ENCODE measurements at regions not wholly inside any gene's neighbourhood (a gene's known extent, or its start where the extent isn't known, plus 50 kb on each side); places are given as distances from the start of the nearest gene placed in this dataset.
A peak's percentile ranks its signal among the peaks of the same experiment; 100 is the strongest.

DNA sequence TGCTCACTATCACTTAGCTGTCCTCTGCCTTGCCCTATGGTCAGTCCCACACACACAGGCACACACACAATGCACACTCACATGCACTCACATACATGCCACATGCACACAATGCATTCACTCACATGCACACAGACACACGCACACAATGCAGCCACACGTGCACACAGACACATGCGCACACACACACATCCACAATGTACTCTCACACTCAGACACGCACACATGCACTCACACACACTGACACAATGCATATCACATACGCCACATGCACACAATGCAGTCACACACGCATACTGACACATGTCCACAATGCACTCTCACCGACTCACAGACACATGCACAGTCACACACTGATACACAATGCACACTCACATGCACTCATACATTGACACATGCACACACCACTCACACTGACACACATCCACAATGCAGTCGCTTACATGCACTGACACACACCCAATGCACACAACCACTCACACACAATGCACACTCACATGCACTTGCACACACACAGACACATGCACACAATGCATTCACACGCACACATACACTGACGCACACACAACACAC is 99.7 kb downstream of the ENGASE start:
- Histone ChIP-seq H3K4me3 (no peak overlapping the region), H4K20me1 (no peaks in the 10 kb centered on the region)
- no peak for TF ChIP-seq Cebpa-rat (IDR thresholded peaks at IDR 0.05)

DNA sequence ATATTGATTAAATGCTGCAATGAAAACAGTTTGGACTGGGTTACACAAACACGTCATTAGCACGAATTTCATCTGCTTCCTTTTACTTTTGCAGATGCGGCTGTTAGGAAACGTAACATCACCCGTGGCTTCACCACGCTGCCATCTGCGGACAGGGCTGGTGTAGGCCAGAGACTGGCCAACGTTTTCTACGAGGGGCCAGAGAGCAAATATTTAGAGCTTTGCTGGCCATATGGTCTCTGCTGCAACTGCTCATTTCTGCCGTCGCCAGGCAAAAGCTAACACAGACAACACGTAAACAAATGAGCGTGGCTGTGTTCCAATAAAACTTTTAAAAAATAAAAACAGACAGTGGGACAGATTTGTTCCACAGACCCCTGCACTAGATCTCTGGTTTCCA is 96.6 kb downstream of the ENGASE start:
- Histone ChIP-seq H3K27ac (no peak overlapping the region), H3K4me3 (no peak overlapping the region), H3K4me2 (peak overlapping the region; percentile 47; the same call in 1 of the 2 replicates), H3K9ac (no peak overlapping the region), H3K9me3 (no peaks in the 10 kb centered on the region), H3K36me3 (no peaks in the 10 kb centered on the region), H4K20me1 (no peaks in the 10 kb centered on the region), H3K4me1 (peaks cover 69% of the 10 kb centered on the region), H3K27me3 (peaks cover 6% of the 10 kb centered on the region; the same call in 1 of the 2 replicates)
- no peak for TF ChIP-seq Cebpa-rat (IDR thresholded peaks at IDR 0.05)

More for the DNA sequence above, 99.7 kb downstream of the ENGASE start:
- Histone ChIP-seq H3K27me3 (peaks cover 22% of the 10 kb centered on the region), H3K4me2 (peak overlapping the region; percentile 45; the same call in 1 of the 2 replicates), H3K9me3 (no peaks in the 10 kb centered on the region), H3K36me3 (no peaks in the 10 kb centered on the region), H3K4me1 (peaks cover 39% of the 10 kb centered on the region), H3K27ac (no peak overlapping the region), H3K9ac (no peak overlapping the region)

DNA sequence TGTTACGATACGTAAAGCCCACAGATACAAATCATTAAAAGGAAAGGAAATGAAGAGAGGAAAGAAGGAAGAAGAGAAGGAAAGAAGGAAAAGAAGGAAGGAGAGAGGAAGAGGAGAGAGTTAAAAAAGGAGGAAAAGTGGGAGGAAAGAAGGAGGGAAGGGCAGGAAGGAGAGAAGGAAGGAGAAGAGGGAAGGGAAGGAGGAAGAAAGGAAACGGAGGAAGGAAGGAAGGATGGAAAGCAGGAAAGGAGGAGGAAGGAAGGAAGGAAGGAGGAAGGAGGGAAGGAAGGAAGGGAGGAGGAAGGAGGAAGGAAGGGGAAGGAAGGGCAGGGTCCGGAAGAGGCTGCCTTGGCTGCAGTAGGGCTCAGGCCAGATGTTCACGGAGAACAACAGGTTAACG is 95.2 kb downstream of the ENGASE start:
- H3K27me3 ChIP-seq, result peaks cover 6% of the 10 kb centered on the region; the same call in 1 of the 2 replicates
- H3K9me3 ChIP-seq, result no peaks in the 10 kb centered on the region
- peaks cover 70% of the 10 kb centered on the region for H3K4me1 ChIP-seq
- no peaks in the 10 kb centered on the region for H4K20me1 ChIP-seq
- H3K36me3 ChIP-seq, result no peaks in the 10 kb centered on the region
- TF ChIP-seq Cebpa-rat (IDR thresholded peaks at IDR 0.05), result no peak
- H3K4me2 ChIP-seq, result peak overlapping the region; percentile 47
- H3K4me3 ChIP-seq, result no peak overlapping the region
- no peak overlapping the region for H3K9ac ChIP-seq
- H3K27ac ChIP-seq, result 0 out of 2 replicates have a peak overlapping the region, but pooled peaks have one; percentile 26

DNA sequence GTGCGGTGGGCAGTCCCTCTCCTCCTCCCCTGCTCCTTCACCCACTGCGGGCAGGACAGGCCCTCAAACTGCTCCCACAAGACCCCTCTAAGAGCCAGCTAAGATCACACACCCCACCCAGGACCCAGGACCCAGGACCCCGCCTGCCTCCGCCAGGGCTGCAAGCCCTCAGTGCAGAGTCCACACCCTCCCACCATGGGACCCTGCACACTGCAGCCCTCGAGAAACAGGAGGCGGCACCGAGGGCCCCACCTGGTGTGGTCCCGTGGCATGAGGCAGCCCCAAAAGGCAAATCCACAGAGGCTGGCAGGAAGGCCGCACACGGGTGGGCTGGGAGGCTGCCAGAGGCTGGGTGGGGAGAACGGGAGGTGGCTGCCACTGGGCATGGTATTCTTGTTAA is 94.7 kb downstream of the ENGASE start:
- H3K4me3 ChIP-seq, result no peak overlapping the region
- TF ChIP-seq Cebpa-rat (IDR thresholded peaks at IDR 0.05), result no peak
- no peaks in the 10 kb centered on the region for H3K9me3 ChIP-seq
- peak overlapping the region; percentile 47 for H3K4me2 ChIP-seq
- H4K20me1 ChIP-seq, result no peaks in the 10 kb centered on the region
- H3K9ac ChIP-seq, result no peak overlapping the region
- H3K27me3 ChIP-seq, result peaks cover 6% of the 10 kb centered on the region; the same call in 1 of the 2 replicates
- H3K36me3 ChIP-seq, result no peaks in the 10 kb centered on the region
- H3K27ac ChIP-seq, result no peak overlapping the region
- H3K4me1 ChIP-seq, result peaks cover 71% of the 10 kb centered on the region

DNA sequence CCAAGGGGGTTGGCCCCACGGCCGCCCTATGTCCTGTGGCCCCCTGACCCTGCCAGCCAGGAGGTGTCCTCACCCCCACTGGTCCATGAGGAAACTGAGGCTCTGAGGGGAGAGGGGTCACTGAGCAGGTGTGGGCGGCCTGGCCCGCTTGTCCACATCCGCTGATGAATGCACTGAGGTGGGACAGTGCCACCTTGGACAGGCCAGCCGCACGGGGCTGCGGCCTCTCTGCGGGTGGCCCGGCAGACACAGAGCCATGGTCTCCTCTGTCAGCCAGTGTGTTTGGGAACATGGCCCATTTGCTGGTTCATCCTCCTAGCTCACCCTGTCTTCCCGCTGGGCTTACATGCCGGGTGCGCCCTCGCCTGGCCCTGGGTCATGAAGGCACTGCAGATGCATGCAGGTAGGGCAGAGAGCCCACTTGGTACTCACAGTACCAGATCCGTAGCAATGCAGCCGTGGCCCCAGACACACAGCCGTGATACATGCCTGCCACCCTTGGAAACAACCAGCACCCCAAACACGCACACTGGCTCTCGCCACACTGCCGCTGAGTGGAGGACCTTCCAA is 93.9 kb downstream of the ENGASE start:
- peaks cover 79% of the 10 kb centered on the region for H3K4me1 ChIP-seq
- H3K4me2 ChIP-seq, result no peak overlapping the region
- no peaks in the 10 kb centered on the region for H3K9me3 ChIP-seq
- TF ChIP-seq Cebpa-rat (IDR thresholded peaks at IDR 0.05), result no peak
- peaks cover 6% of the 10 kb centered on the region; the same call in 1 of the 2 replicates for H3K27me3 ChIP-seq
- H3K9ac ChIP-seq, result no peak overlapping the region
- no peaks in the 10 kb centered on the region for H4K20me1 ChIP-seq
- H3K27ac ChIP-seq, result no peak overlapping the region
- no peak overlapping the region for H3K4me3 ChIP-seq
- no peaks in the 10 kb centered on the region for H3K36me3 ChIP-seq

DNA sequence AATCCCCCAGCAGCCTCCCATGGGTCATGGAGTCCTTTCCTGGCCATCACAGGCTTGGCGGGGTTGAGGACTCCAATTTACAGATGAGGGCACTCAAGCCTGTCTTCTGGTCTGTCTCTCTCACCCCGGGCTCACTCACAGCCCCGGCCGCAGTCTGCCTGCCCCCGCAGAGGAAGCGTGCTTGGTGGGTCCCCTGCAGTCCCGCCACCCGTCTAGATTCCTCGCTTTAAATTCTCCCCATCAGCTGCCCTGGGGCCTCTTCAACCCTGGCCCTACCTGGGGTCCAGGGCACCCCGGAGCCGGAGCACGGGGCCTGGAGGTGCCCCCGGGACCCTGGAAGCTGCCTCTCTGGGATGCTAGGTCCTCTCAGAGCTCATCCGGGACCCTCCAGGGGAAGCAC is 92.9 kb downstream of the ENGASE start:
- Histone ChIP-seq H3K9me3 (no peaks in the 10 kb centered on the region), H3K4me1 (peaks cover 90% of the 10 kb centered on the region), H3K4me3 (no peak overlapping the region), H3K4me2 (peak overlapping the region; percentile 81), H3K27ac (0 out of 2 replicates have a peak overlapping the region, but pooled peaks have one; percentile 1), H4K20me1 (no peaks in the 10 kb centered on the region), H3K36me3 (no peaks in the 10 kb centered on the region), H3K27me3 (peaks cover 6% of the 10 kb centered on the region; the same call in 1 of the 2 replicates), H3K9ac (no peak overlapping the region)
- no peak for TF ChIP-seq Cebpa-rat (IDR thresholded peaks at IDR 0.05)

DNA sequence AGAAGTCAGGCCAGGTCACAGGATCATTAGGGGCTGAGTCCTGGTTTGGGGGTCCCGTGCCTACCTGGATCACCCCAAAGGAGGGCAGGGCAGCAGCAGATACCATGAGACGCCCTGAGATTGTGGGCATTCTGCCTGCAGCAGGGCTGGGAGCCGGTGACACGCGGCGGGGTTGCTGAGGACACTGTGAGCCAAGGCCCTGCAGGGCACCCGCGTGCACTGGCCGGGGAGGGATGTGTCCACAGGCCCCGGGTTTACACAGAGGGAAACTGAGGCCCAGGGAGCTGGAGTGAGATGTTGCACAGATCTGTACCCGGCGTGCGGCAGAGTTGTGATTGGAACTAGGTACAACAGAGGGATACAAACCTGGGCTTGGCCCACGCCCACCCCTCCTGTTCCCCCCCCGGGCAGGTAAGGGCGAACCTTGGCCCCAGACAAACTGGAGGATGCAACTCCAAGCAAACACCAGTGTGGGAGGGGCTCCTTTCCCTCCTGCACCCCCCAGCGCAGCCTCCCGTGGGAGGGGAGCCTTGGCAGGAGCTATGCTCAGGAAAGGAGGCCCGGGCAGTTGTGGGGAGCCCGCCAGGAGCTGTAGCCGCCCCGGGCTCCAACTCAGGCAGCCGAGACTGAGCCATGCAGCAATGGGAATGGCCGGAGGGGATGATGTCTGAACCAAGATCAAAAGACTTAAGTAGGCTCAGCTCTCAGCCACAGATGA is 91.3 kb downstream of the ENGASE start:
- H3K36me3 ChIP-seq, result no peaks in the 10 kb centered on the region
- TF ChIP-seq Cebpa-rat (IDR thresholded peaks at IDR 0.05), result no peak
- H3K27me3 ChIP-seq, result peaks cover 6% of the 10 kb centered on the region; the same call in 1 of the 2 replicates
- H3K9me3 ChIP-seq, result no peaks in the 10 kb centered on the region
- H3K9ac ChIP-seq, result no peak overlapping the region
- H3K4me3 ChIP-seq, result no peak overlapping the region
- peaks cover 98% of the 10 kb centered on the region for H3K4me1 ChIP-seq
- H3K4me2 ChIP-seq, result peak overlapping the region; percentile 81
- H3K27ac ChIP-seq, result peak overlapping the region; percentile 47
- no peaks in the 10 kb centered on the region for H4K20me1 ChIP-seq

DNA sequence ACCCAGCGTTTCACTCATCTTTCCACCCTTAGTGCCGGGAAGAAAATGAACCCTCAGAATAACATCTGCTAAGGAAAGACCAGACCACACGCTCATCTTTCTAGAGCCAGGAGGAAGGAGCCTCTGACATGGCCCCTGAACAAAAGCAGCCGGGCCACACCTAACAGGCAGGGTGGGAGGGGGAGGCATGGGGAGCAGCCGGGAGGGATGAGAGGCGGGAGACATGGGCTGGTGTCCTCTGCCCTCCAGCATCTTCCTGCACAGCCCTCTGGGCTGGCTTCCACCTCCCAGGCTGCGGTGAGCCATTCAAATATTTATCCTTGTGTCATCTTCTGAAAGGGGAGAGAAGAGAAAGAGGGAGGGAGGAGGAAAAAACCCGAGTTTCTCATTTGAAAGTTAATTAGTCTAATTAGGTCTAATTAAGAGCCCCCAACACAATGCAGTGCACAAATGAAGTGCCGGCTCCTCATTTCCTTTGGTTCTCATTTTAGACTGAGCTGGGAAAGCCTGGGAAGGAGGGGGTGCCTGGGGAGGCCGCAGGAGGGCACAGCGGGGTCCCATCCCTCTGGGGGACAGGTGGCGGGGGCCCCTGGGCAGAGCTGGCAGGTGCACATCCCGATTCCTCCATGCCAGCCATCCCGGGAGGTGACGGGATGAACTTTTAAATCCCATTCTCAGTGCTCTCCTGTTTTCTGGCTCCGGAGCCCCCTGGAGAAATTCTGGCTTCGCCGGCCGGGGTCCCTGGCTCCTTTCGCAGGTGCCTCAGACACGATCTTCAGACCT is 90.5 kb downstream of the ENGASE start:
- H4K20me1 ChIP-seq, result no peaks in the 10 kb centered on the region
- no peaks in the 10 kb centered on the region for H3K36me3 ChIP-seq
- TF ChIP-seq Cebpa-rat (IDR thresholded peaks at IDR 0.05), result no peak
- H3K4me2 ChIP-seq, result peak overlapping the region; percentile 81
- H3K27ac ChIP-seq, result peak overlapping the region; percentile 68
- H3K9ac ChIP-seq, result 0 out of 2 replicates have a peak overlapping the region, but pooled peaks have one; percentile 45
- H3K27me3 ChIP-seq, result peaks cover 6% of the 10 kb centered on the region; the same call in 1 of the 2 replicates
- H3K4me3 ChIP-seq, result peak overlapping the region; percentile 28; the same call in 1 of the 2 replicates
- H3K4me1 ChIP-seq, result peaks cover 98% of the 10 kb centered on the region
- no peaks in the 10 kb centered on the region for H3K9me3 ChIP-seq

DNA sequence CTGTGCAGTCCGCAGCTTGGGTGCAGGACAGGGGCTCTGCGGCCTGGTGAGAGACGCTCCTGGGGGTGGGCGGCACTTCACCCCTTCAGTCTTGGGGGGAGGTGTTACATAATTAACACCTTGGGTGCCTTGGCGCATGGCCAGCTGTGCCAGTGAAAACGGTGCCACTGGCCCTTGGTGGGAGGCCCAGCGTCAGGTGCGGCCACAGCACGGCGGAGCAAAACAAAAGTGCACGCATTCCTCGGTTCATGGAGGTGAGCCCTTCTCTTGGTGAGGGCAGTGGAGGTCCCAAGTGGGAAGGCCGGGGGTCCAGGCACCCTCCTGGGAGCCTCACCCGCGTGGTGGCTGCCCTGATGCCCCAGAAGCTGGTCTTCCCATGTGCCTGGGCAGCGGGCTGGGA is 89.8 kb downstream of the ENGASE start:
- peaks cover 94% of the 10 kb centered on the region for H3K4me1 ChIP-seq
- no peaks in the 10 kb centered on the region for H3K36me3 ChIP-seq
- peaks cover 6% of the 10 kb centered on the region; the same call in 1 of the 2 replicates for H3K27me3 ChIP-seq
- H4K20me1 ChIP-seq, result no peaks in the 10 kb centered on the region
- H3K4me2 ChIP-seq, result peak overlapping the region; percentile 81
- H3K27ac ChIP-seq, result peak overlapping the region; percentile 68
- H3K9ac ChIP-seq, result 0 out of 2 replicates have a peak overlapping the region, but pooled peaks have one; percentile 45
- TF ChIP-seq Cebpa-rat (IDR thresholded peaks at IDR 0.05), result no peak
- H3K9me3 ChIP-seq, result no peaks in the 10 kb centered on the region
- H3K4me3 ChIP-seq, result peak overlapping the region; percentile 28; the same call in 1 of the 2 replicates

Measured in BLaER1 (cell line).